HepG2 (cell line): ENCODE measurements at regions not wholly inside any gene's neighbourhood (a gene's known extent, or its start where the extent isn't known, plus 50 kb on each side); places are given as distances from the start of the nearest gene placed in this dataset.

ENCODE experiments used
- AHR ChIP-seq: IDR thresholded peaks from 2 replicates; pipeline ENCODE4 v1.6.1; 2018; ENCODE audit warnings: missing genetic modification reagents, missing compliant biosample characterization
- NFATC3 ChIP-seq: sonication (generic); formaldehyde crosslinking; IDR thresholded peaks from 2 replicates; pipeline ENCODE4 v1.5.1; 2020; ENCODE audit warnings: mild to moderate bottlenecking, missing genetic modification reagents
- NR2C2 ChIP-seq: sonication (generic); formaldehyde crosslinking; IDR thresholded peaks from 2 replicates; pipeline ENCODE4 v1.4.0; 2020; ENCODE audit warnings: missing genetic modification reagents, mild to moderate bottlenecking, moderate library complexity, borderline replicate concordance
- PHF8 ChIP-seq: sonication (generic); formaldehyde crosslinking; IDR thresholded peaks from 2 replicates; pipeline ENCODE4 v1.5.0; 2020; ENCODE audit warnings: missing genetic modification reagents
- RAD51 ChIP-seq: fragments of 450-650 bp; IDR thresholded peaks from 2 replicates; pipeline ENCODE4 v1.6.1; 2016; ENCODE audit warnings: borderline replicate concordance
- SPEN ChIP-seq: sonication (generic); formaldehyde crosslinking; IDR thresholded peaks from 2 replicates; pipeline ENCODE4 v1.5.1; 2020; ENCODE audit warnings: low read depth, mild to moderate bottlenecking, missing genetic modification reagents
- SRY ChIP-seq: sonication (generic); formaldehyde crosslinking; IDR thresholded peaks from 2 replicates; pipeline ENCODE4 v1.8.0; 2022; ENCODE audit warnings: mild to moderate bottlenecking, missing genetic modification reagents
- TARDBP ChIP-seq: sonication (generic); formaldehyde crosslinking; IDR thresholded peaks from 2 replicates; pipeline ENCODE4 v1.8.0; 2022; ENCODE audit warnings: mild to moderate bottlenecking, missing genetic modification reagents
- TSC22D2 ChIP-seq: sonication (generic); formaldehyde crosslinking; IDR thresholded peaks from 2 replicates; pipeline ENCODE4 v1.5.1; 2020; ENCODE audit warnings: missing genetic modification reagents, mild to moderate bottlenecking, borderline replicate concordance
- ZBTB8A ChIP-seq: sonication (generic); formaldehyde crosslinking; IDR thresholded peaks from 2 replicates; pipeline ENCODE4 v1.4.0; 2020; ENCODE audit warnings: mild to moderate bottlenecking, low read depth, missing genetic modification reagents, borderline replicate concordance
- ZNF12 ChIP-seq: sonication (generic); formaldehyde crosslinking; IDR thresholded peaks from 2 replicates; pipeline ENCODE4 v1.5.0; 2020; ENCODE audit warnings: missing genetic modification reagents
- ZNF180 ChIP-seq: sonication (generic); formaldehyde crosslinking; IDR thresholded peaks from 2 replicates; pipeline ENCODE4 v1.4.0; 2020; ENCODE audit warnings: low read depth, missing genetic modification reagents, borderline replicate concordance
- ZNF768 ChIP-seq: sonication (generic); formaldehyde crosslinking; IDR thresholded peaks from 2 replicates; pipeline ENCODE4 v1.4.0; 2020; ENCODE audit warnings: missing genetic modification reagents
- TF ChIP-seq, protein P1 (sequence below): sonication (generic); formaldehyde crosslinking; IDR thresholded peaks from 2 replicates; pipeline ENCODE4 v1.4.0; 2020; ENCODE audit warnings: missing genetic modification reagents, borderline replicate concordance
- TF ChIP-seq, protein P2 (sequence below): sonication (generic); formaldehyde crosslinking; IDR thresholded peaks from 2 replicates; pipeline ENCODE4 v1.9.0; 2022; ENCODE audit warnings: low read depth, missing genetic modification reagents
- TF ChIP-seq, protein P3 (sequence below): sonication (generic); formaldehyde crosslinking; conservative IDR thresholded peaks from 2 replicates; pipeline ENCODE4 v1.4.0; 2020; ENCODE audit warnings: missing genetic modification reagents
- TF ChIP-seq, protein P4 (sequence below): sonication (generic); formaldehyde crosslinking; IDR thresholded peaks from 2 replicates; pipeline ENCODE4 v1.5.1; 2020; ENCODE audit warnings: missing genetic modification reagents, mild to moderate bottlenecking, borderline replicate concordance
- TF ChIP-seq, protein P5 (sequence below): sonication (generic); formaldehyde crosslinking; IDR thresholded peaks from 2 replicates; pipeline ENCODE4 v1.8.1; 2023; ENCODE audit warnings: mild to moderate bottlenecking, inconsistent platforms, moderate library complexity, missing genetic modification reagents, borderline replicate concordance
- TF ChIP-seq, protein P6 (sequence below): sonication (generic); formaldehyde crosslinking; IDR thresholded peaks from 2 replicates; pipeline ENCODE4 v1.4.0; 2020; ENCODE audit warnings: missing genetic modification reagents, mild to moderate bottlenecking, borderline replicate concordance

DNA sequence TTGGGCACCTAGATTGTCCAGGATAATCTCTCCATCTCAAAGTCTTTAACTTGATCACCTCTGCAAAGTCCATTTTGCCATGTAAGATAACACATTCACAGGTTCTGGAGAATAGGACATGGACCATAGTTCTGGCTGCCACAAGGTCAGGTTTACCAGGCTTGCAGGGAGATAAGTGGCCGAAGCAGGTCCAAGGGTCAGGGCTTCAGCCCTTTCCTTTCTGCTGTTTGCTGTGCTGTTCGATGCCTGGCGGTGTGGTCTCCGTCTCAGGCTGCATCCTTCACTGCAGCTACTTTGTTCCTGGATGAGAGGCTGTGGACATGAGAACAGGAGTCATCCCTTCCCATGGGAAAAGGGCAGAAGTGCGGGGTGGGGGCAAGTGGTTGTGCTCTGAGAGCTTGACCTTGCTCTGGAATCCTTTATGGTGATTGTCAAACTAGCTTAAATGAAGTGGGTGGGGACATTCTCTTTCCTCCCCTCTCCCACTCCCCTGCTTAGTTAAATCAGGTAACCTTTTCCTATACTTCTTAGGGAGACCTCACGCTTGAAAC lies 320.2 kb upstream of the C2CD4B start (continued):
- TF ChIP-seq, protein P1, sequence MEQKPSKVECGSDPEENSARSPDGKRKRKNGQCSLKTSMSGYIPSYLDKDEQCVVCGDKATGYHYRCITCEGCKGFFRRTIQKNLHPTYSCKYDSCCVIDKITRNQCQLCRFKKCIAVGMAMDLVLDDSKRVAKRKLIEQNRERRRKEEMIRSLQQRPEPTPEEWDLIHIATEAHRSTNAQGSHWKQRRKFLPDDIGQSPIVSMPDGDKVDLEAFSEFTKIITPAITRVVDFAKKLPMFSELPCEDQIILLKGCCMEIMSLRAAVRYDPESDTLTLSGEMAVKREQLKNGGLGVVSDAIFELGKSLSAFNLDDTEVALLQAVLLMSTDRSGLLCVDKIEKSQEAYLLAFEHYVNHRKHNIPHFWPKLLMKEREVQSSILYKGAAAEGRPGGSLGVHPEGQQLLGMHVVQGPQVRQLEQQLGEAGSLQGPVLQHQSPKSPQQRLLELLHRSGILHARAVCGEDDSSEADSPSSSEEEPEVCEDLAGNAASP = no peak
- TF ChIP-seq PHF8 (CRISPR knock-in tag) (no peak), NFATC3 (CRISPR knock-in tag) (no peak), ZNF12 (CRISPR knock-in tag) (no peak), SRY (CRISPR knock-in tag) (no peak), NR2C2 (CRISPR knock-in tag) (no peak), SPEN (CRISPR knock-in tag) (peak; percentile 56; the same call in 1 of the 2 replicates), TARDBP (CRISPR knock-in tag) (no peak), ZBTB8A (no peak), ZNF768 (CRISPR knock-in tag) (peak; percentile 66; the same call in 1 of the 2 replicates), TSC22D2 (no peak), AHR (CRISPR knock-in tag) (no peak), ZNF180 (CRISPR knock-in tag) (no peak), RAD51 (no peak)
- TF ChIP-seq, protein P2, sequence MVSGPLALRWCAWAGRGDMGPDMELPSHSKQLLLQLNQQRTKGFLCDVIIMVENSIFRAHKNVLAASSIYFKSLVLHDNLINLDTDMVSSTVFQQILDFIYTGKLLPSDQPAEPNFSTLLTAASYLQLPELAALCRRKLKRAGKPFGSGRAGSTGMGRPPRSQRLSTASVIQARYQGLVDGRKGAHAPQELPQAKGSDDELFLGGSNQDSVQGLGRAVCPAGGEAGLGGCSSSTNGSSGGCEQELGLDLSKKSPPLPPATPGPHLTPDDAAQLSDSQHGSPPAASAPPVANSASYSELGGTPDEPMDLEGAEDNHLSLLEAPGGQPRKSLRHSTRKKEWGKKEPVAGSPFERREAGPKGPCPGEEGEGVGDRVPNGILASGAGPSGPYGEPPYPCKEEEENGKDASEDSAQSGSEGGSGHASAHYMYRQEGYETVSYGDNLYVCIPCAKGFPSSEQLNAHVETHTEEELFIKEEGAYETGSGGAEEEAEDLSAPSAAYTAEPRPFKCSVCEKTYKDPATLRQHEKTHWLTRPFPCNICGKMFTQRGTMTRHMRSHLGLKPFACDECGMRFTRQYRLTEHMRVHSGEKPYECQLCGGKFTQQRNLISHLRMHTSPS (CRISPR knock-in tag) = no peak
- TF ChIP-seq, protein P3, sequence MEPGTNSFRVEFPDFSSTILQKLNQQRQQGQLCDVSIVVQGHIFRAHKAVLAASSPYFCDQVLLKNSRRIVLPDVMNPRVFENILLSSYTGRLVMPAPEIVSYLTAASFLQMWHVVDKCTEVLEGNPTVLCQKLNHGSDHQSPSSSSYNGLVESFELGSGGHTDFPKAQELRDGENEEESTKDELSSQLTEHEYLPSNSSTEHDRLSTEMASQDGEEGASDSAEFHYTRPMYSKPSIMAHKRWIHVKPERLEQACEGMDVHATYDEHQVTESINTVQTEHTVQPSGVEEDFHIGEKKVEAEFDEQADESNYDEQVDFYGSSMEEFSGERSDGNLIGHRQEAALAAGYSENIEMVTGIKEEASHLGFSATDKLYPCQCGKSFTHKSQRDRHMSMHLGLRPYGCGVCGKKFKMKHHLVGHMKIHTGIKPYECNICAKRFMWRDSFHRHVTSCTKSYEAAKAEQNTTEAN = no peak
- TF ChIP-seq, protein P4, sequence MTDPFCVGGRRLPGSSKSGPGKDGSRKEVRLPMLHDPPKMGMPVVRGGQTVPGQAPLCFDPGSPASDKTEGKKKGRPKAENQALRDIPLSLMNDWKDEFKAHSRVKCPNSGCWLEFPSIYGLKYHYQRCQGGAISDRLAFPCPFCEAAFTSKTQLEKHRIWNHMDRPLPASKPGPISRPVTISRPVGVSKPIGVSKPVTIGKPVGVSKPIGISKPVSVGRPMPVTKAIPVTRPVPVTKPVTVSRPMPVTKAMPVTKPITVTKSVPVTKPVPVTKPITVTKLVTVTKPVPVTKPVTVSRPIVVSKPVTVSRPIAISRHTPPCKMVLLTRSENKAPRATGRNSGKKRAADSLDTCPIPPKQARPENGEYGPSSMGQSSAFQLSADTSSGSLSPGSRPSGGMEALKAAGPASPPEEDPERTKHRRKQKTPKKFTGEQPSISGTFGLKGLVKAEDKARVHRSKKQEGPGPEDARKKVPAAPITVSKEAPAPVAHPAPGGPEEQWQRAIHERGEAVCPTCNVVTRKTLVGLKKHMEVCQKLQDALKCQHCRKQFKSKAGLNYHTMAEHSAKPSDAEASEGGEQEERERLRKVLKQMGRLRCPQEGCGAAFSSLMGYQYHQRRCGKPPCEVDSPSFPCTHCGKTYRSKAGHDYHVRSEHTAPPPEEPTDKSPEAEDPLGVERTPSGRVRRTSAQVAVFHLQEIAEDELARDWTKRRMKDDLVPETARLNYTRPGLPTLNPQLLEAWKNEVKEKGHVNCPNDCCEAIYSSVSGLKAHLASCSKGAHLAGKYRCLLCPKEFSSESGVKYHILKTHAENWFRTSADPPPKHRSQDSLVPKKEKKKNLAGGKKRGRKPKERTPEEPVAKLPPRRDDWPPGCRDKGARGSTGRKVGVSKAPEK (CRISPR knock-in tag) = no peak
- TF ChIP-seq, protein P5, sequence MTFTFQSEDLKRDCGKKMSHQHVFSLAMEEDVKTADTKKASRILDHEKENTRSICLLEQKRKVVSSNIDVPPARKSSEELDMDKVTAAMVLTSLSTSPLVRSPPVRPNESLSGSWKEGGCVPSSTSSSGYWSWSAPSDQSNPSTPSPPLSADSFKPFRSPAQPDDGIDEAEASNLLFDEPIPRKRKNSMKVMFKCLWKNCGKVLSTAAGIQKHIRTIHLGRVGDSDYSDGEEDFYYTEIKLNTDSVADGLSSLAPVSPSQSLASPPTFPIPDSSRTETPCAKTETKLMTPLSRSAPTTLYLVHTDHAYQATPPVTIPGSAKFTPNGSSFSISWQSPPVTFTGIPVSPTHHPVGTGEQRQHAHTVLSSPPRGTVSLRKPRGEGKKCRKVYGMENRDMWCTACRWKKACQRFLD (CRISPR knock-in tag) = no peak
- TF ChIP-seq, protein P6, sequence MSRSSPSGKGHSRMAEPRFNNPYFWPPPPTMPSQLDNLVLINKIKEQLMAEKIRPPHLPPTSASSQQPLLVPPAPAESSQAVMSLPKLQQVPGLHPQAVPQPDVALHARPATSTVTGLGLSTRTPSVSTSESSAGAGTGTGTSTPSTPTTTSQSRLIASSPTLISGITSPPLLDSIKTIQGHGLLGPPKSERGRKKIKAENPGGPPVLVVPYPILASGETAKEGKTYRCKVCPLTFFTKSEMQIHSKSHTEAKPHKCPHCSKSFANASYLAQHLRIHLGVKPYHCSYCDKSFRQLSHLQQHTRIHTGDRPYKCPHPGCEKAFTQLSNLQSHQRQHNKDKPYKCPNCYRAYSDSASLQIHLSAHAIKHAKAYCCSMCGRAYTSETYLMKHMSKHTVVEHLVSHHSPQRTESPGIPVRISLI (CRISPR knock-in tag) = no peak
